ENCODE measurements at regions not wholly inside any gene's neighbourhood (a gene's known extent, or its start where the extent isn't known, plus 50 kb on each side); places are given as distances from the start of the nearest gene placed in this dataset.

DNA sequence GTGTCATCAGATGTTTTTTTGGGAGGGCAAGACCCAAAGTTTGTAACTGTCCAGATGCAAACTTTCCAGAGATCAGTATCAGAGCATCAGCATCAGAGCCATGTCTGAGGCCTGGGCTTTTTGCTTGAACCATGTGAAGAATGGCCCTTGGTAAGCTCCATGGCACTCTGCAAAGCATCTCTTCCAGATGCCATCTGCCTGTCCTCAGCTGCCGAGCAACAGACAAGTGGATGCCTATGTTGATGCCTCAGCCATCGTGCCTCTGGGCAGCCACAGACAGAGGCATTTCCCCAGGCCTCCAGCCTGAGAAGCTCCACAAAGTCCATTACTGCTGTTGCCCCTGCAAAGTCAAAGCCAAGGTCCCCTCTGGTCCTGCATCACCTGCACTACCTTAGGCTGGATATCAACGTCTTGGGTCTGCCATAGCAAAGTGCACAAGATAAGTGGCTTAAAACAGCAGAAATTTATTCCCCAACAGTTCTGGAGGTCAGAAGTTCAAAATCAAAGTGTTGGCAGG lies 670.2 kb upstream of the MKI67 start:
- no peak for DNase-seq (ENCODE audit: low read depth in 2 of 2)

DNA sequence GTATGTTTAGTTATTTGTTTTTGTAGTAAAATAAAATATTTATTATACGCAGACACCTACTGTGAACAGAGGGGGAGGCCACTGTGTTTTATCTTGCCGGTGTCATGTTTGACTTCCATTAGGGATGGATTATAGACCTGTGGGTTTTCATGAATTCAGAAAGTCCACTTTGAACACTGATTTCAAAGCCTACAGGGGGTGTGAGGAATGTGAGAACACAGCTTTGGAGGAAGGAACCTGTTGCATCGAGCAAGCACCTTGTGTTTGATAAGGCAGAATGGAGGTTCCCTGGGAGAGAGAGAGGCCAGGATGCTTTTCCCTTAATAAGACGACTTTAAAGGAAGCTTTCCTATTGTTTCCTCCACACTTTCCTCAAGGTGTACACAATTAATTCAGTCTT lies 665.0 kb upstream of the MGMT start:
- no peak for DNase-seq (ENCODE audit: low read depth in 2 of 2)

GRCh38 chr10:128803790-128804189 lies 663.3 kb upstream of the MGMT start:
- DNase-seq (ENCODE audit: low read depth in 2 of 2), result no peak

DNA sequence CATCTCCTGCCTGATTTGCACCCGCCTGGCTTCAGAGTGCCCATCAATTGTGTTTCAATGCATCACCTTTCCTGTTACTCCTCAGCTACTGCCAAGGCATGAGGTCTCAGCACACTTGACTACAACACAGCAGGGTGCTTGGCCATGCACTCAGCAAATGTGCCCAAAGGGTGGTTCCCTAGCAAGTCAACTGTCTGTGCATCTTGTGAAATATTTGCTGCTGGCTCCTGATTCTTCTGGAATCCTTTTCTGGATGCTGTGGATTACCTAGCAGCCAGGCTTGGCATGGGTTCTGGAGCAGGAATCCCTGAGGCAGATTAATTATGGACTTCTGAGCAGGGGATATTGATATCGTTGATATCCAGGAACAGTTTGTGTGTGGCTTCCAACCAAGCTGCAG lies 662.6 kb upstream of the MGMT start:
- no peak for DNase-seq (ENCODE audit: low read depth in 2 of 2)

DNA sequence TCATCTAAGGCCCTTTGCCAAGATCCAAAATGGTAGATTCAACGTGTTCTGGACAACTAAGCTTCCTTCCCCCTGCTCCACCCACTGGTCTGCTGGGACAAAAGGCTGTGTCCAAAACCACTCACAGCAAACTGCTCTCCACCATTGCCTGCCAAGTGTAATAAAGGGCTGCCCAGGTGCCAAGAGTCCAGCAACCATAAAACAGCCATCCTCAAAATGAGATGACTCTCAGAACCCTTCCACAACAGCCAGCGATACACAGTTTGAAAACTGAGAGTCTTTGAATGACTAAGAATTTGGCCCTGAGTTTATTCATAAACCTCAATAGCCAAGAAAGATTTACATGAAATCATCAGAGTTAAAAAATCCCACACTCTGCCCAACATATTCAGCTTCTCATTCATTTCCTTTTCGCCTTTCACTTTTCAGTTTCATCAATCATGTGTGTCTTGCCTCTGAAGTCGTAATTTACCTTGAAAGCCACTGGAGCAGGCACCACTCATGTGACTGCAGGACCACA lies 658.1 kb upstream of the MGMT start:
- no peak for DNase-seq (ENCODE audit: low read depth in 2 of 2)

- DNase-seq (ENCODE audit: low read depth in 2 of 2), result no peak
Observed at GRCh38 chr10:128811511-128811910, 655.5 kb upstream of the MGMT start.

GRCh38 chr10:128812000-128812399 lies 655.0 kb upstream of the MGMT start:
- DNase-seq (ENCODE audit: low read depth in 2 of 2), result no peak

DNA sequence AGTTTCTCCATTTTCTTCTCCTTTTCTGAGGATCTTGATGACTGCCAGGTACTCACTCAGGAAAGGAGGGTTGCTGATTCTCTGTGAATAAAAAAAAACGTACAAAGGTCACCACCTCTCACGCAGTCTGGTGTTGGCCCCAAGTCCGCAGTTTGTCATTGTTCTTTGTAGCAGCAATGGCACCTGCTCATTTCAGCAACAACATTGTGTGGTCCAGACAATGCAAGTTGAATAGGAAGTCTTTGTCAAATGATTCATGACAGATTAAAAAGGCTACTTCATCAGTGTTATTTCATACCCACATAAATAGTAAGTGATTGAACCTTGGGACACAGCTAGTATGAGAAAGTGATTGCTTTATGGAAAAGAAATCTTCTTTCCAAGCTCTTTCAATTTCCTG lies 653.5 kb upstream of the MGMT start:
- no peak for DNase-seq (ENCODE audit: low read depth in 2 of 2)

DNA sequence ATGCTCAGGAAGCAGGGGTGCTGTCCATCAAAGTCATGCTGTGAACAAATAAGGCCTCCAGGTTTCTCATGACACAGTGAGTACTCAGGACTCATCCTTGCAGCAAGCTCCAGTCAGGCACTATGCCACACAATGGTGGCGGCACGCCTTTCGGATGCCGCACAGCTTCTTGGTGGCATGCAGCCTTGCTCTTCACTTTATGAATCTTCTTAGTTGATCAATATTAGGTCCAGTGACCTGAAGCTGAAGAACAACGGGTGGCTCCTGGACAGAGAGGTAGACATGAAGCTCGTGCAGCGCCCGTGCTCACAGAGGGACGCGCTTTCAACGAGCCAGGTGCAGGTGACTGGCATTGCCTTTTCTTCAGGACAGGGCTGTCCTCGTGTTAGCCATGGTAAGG lies 653.0 kb upstream of the MGMT start:
- DNase-seq (ENCODE audit: low read depth in 2 of 2), result no peak

DNA sequence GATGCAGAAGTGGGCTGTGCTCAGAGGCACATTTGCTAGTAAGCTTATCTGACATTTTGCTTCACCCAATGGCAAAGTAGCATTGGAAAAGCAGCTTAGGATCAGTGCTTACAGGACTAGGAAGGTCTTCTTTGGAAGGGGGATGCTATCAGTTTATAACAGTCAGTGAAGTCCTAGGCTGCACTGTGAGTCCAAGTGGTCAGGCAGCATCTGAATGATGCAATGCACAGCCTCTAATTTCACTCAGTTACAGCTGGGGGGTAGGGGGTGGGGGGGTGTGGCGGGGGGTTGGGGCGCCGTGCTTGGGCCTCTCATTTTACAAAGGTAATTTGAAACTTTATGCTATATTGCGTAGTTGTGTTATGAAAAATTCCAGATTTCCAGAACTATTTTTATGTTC lies 652.3 kb upstream of the MGMT start:
- DNase-seq (ENCODE audit: low read depth in 2 of 2), result no peak

- no peak for DNase-seq (ENCODE audit: low read depth in 2 of 2)
Observed at GRCh38 chr10:128816726-128817125, 650.3 kb upstream of the MGMT start.

- DNase-seq (ENCODE audit: low read depth in 2 of 2), result no peak
Observed at GRCh38 chr10:128817636-128818035, 649.4 kb upstream of the MGMT start.

- no peak for DNase-seq (ENCODE audit: low read depth in 2 of 2)
Observed at GRCh38 chr10:128820663-128821062, 646.4 kb upstream of the MGMT start.

GRCh38 chr10:128823201-128823600 lies 643.8 kb upstream of the MGMT start:
- DNase-seq (ENCODE audit: low read depth in 2 of 2), result no peak

DNA sequence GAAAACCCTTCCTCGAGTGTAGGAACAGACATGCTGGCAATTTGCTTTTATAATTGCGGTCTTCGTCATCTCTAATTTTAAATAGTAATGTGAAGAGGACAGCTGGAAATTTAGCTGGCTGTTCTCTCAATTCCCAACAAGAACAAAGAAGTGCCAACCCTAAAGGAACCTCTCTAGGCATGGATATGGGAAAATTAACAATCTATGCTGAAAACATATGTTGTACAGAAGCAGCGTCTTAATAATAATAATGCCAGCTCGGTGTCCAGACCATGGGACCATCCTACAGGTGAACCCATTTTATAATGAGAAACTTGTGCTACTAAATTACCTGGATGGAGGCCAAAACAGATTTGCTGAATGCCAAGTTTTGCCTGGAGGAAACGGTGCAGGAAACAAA lies 641.4 kb upstream of the MGMT start:
- no peak for DNase-seq (ENCODE audit: low read depth in 2 of 2)

DNA sequence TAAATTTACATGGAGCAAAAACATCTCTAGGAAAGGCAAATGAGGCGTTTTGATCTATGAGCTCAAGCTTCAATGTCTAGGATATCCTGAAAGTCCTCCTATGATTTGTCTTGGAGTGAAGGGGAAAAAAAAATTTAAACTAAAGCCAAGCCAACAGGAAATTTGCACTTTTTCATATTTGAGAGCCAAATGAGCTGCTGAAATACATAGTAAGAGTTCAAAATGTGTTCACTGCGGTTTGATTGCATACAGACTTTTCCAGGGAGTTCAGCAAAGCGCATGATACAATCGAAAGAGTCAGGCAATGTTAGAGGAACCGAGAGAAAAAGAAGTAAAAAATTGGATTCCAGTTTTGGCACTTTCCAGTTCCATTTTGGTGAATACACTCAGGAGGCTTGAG lies 633.4 kb upstream of the MGMT start:
- DNase-seq (ENCODE audit: low read depth in 2 of 2), result no peak

DNA sequence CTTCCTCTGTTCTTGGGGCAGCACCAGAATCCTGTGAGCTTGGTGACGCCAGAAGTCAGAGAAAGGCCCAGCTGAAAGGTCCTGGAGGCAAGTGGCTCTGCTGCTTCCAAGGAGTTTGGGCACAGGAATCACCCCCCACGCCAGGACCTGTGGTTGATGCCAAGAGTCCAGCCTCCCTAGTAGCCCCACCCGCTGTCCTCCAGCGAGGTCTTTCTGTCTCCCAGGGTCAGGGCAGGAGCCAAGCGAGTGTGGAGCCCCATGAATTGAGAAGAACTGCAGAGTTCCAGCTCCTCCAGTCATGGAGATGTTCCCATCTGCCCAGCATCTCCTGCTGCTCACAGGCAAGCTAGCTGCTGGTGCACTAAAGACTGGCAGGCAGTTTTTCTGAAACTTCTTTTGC lies 631.7 kb upstream of the MGMT start:
- no peak for DNase-seq (ENCODE audit: low read depth in 2 of 2)

DNA sequence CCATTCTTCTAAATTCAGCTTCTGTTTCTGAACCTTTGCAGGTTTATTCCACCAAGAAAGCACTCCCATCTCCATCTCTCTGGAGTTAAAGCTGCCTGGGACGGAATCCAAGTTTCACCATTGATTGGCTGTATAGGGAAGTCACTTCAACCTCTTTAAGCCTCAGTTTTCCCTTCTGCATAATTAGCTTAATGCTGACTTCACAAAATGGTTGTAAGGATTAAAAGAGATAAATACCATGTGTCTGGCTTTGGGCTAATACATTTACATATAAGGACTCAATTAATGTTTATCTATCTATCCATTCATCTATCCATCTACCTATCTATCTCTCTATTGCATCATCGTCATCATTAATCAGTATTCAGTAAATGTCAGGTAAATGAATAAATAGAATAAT lies 629.6 kb upstream of the MGMT start:
- no peak for DNase-seq (ENCODE audit: low read depth in 2 of 2)

GRCh38 chr10:128839134-128839533 lies 627.9 kb upstream of the MGMT start:
- no peak for DNase-seq (ENCODE audit: low read depth in 2 of 2)

DNA sequence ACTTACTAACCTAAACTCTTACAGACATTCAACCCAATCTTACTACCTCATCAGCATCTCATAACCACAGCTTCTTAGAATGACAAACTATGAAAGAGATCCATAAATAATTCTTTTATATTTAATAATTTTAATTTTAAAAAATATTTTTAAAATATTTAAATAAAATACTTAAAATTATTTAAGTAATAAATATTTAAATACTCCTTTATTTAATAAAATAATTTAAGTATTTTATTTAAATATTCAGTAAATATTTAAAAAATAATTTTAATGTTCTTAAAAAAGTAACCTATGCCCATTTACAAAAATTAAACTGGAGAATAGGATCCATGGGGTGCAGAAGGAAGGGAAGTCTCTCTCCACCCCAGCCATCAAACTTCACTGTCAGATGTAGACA lies 627.3 kb upstream of the MGMT start:
- DNase-seq (ENCODE audit: low read depth in 2 of 2), result no peak

DNA sequence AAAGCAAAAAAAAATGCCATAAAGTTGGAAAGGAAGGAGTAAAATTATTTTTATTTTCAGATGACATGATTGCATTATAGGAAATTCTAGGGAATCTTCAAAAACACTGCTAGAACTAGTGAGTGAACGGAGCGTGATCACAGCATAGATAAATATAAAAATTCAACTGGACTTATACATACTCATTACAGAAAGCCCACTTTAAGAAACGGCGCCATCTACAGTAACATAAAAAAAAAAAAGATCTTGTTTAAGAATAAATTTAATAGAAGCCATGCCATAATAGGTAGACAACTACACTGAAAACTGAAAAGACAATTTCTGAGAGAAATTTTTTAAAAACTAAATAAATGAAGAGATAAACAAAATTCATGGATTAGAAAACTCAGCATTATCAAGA lies 623.1 kb upstream of the MGMT start:
- no peak for DNase-seq (ENCODE audit: low read depth in 2 of 2)

GRCh38 chr10:128846927-128847326 lies 620.1 kb upstream of the MGMT start:
- DNase-seq (ENCODE audit: low read depth in 2 of 2), result no peak

DNA sequence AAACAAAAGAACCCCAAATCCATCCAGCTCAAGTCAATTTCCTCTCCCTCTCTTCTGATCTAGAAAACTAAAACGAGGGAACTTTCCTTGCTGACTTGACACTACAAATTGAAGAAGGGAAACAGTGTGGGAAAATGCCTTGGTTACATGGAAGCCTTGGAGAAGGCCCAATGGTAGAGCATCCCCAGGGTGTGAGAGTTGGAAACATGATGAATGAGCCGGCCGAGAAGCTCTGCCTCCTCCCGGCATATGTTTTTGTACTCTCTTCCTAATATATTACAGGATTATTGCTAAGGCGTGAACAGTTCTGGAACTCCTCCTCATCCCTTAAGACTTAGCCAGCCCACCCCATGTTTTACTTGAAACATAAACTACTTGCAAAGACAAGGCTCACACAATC lies 618.2 kb upstream of the MGMT start:
- DNase-seq (ENCODE audit: low read depth in 2 of 2), result no peak

- DNase-seq (ENCODE audit: low read depth in 2 of 2), result no peak
Observed at GRCh38 chr10:128850647-128851046, 616.4 kb upstream of the MGMT start.

DNA sequence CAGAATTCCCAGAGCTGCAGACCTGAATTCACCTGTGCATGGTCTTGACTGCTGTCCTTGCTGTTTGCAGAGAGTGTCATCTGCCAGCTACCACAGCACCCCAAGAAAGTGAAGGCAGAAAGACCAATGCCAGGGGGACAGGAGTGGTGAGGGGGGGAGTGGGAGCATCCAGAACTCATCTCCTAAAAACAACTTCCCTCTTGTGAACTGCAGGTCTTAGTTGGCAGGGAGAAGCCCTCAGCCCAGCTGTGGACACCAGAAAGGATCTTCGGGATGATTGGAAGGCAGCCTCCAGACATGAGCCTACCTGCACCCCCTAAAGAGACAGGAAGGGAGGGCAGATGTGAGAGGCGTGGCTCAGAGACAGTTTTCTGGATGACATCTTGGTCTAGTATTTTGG lies 615.8 kb upstream of the MGMT start:
- no peak for DNase-seq (ENCODE audit: low read depth in 2 of 2)

All from stimulated activated CD8-positive, alpha-beta memory T cell treated with anti-CD3 and anti-CD28 coated beads, Interleukin-7, amount 100 ng/mL, for 1 hour (primary cell).